Choroid plexus epithelial cell (primary cell): ENCODE measurements at regions not wholly inside any gene's neighbourhood (a gene's known extent, or its start where the extent isn't known, plus 50 kb on each side); places are given as distances from the start of the nearest gene placed in this dataset.

ENCODE experiments used
- DNase-seq: peaks from one replicate; pipeline ENCODE4 v3.0.0-alpha.2; 2010; ENCODE audit warnings: low read depth
- H3K4me3 ChIP-seq: 2 replicates; pipeline ENCODE4 v1.5.1; 2011; ENCODE audit warnings: low read depth, mild to moderate bottlenecking, control low read depth, low read length, moderate library complexity
- TF ChIP-seq, protein P1 (sequence below): conservative IDR thresholded peaks from 2 replicates; pipeline ENCODE4 v1.5.1; 2011; ENCODE audit warnings: low read depth, mild to moderate bottlenecking, control low read depth, inconsistent platforms, low read length, moderate library complexity

DNA sequence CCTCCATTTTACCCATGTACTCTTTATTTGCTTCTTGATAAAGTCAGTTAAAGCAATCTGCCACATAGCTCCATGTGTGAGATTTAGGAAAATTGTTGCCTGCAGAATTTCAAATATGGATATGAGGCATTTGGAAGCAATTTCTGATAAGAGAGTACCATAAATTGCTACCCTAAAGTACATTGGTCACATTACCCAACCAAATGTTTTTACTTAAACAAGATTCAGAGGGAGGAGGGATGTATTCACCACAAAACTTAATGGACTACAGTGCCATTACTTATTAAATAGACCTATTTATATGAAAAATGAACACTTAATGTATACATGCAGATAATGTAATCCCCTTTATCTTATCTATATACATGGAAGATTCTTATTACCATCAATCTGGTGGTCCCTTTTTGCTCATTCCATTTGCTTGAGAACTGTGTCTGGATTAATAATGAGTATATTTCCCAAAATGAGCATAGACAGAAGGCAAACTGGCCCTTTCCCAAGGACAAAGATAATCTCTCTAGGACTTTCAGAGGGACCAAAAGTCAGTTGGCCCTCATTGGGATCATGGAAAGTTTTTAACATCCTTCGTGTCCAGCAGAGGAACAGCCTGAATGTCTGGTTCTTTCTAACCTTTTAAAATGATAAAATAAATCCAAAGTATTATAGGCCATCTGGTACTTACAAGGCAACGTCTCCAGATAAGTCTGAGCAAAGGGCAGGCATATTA lies 526.4 kb downstream of the CBLN4 start:
- TF ChIP-seq, protein P1, sequence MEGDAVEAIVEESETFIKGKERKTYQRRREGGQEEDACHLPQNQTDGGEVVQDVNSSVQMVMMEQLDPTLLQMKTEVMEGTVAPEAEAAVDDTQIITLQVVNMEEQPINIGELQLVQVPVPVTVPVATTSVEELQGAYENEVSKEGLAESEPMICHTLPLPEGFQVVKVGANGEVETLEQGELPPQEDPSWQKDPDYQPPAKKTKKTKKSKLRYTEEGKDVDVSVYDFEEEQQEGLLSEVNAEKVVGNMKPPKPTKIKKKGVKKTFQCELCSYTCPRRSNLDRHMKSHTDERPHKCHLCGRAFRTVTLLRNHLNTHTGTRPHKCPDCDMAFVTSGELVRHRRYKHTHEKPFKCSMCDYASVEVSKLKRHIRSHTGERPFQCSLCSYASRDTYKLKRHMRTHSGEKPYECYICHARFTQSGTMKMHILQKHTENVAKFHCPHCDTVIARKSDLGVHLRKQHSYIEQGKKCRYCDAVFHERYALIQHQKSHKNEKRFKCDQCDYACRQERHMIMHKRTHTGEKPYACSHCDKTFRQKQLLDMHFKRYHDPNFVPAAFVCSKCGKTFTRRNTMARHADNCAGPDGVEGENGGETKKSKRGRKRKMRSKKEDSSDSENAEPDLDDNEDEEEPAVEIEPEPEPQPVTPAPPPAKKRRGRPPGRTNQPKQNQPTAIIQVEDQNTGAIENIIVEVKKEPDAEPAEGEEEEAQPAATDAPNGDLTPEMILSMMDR, result no peak
- no peak for DNase-seq
- H3K4me3 ChIP-seq, result no peak overlapping the region

DNA sequence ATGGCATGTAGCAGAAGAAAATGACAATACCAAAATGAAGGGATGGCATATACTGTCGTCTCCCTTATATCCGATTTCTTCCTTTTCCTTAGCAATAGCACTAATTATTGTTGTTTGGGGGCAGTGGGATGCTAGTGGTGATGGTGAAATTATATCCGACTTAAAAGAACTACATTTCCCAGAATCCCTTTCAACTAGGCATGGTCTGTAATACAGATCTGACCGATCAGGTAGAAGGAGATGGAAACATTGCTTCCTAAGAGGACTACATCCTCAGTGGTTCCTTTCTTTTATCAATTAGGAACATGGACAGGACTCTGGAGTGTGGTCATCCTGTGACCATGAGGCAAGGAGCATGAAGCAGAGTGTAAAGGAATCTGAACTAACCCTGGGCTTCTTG lies 532.6 kb downstream of the CBLN4 start:
- DNase-seq, result no peak
- H3K4me3 ChIP-seq, result no peak overlapping the region
- TF ChIP-seq, protein P1, result no peak

DNA sequence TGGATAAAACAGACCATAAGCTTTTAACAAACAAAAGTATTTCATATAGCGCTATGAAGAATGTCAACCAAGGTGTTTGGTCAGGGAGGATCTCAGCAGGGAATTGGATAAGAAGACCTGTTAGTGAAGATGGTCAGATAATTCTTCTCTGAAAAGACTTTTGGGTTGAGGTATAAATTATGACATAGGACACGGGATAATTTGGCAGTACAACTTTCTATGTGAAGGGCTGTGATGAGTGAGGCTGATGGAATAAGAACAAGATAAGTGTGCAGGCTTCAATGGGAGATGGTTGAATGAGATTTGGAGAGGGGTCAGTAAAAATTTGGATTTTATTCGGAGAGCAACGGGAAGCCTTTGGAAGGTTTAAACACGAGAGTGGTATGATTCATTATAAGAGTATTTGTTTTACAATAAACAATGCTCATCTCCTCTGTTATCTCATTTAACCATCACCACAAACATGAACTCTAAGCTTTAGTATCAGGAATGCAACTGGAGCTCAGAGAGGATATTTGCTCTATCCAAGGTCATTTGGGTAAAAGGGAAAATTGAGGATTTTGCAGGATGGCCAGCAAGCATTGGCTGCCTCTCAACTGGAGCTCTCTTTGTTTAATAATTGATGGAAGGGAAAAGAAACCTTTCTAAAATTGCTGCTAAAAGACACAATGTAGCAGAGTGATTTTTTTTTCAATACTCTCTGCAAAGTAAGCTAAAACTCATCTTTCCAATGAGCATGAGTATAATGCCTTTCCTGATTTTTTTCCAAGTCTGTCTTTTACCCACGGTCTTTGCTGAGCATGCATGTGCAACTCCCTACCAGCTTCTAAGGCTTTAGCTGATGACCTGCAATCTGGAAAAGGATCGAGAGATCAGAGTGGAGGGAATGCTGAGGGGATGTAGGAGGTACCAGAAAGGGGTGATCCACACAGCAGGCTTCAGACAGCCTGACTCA lies 534.0 kb downstream of the CBLN4 start:
- TF ChIP-seq, protein P1, result no peak
- DNase-seq, result no peak
- H3K4me3 ChIP-seq, result no peak overlapping the region

DNA sequence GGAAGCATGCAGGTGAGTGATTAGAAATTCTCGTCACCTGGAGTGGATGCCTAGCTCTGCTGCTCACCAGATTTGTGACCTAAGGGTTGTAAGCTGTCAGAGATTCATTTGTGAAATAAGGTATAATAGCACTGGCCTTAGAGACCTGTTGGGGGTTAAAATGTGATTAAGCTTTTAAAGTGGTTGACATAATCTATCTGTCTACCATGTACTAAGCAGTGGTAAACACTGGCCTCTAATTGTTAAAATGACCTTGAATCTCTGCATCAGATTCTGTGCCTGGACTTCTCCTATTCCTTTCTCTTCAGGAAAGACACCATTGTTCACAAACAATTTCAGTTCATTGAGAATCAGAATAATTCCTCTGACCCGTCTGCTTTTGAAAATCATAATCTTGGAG lies 536.2 kb downstream of the CBLN4 start:
- no peak for DNase-seq
- no peak overlapping the region for H3K4me3 ChIP-seq
- TF ChIP-seq, protein P1, result no peak

DNA sequence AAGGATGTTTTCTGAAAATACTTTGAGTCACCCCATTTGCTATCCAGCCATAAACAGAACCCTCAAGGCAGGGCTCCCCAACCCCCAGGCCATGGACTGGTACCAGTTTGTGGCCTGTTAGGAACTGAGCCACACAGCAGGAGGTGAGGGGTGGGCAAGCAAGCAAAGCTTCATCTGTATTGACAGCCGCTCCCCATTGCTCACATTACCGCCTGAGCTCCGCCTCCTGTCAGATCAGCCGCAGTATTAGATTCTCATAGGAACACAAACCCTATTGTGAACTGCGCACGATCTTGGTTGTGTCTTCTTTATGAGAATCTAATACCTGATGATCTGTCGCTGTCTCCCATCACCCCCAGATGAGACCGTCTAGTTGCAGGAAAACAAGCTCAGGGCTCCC lies 543.8 kb downstream of the CBLN4 start:
- H3K4me3 ChIP-seq, result no peak overlapping the region
- TF ChIP-seq, protein P1, result no peak
- no peak for DNase-seq

DNA sequence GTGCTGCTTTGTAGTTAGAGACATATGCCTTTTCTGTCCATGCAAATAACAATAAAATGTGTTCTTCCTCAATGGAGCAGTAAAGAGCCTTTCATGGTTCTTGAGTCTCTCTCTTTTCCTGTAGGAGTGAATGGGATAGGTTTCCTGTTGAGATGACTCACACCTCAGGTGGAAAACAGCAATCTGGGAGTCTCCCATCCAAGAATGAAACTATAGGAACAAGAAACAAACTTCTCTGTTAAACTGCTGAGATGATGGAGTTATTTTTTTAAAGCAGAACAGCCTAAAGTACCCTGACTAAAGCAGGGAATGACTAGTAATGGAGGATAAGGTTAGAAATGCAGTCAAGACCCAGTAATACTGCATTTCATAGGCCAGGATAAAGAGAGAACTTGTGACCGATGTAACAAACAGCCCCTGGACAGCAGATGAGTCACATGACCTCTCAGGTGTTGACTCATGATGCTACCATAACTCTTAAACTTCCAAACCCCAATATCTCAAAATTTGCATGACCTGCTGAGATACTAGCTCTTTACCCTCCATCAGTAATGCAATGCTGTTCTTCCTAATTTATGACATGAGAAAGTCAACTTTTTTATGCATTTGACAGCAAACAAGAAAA lies 548.9 kb downstream of the CBLN4 start:
- H3K4me3 ChIP-seq, result no peak overlapping the region
- TF ChIP-seq, protein P1, result no peak
- DNase-seq, result no peak
